Endothelial cell (in vitro differentiated cells): ENCODE measurements at regions not wholly inside any gene's neighbourhood (a gene's known extent, or its start where the extent isn't known, plus 50 kb on each side); places are given as distances from the start of the nearest gene placed in this dataset.

Source experiments
- DNase-seq: peaks from one replicate; pipeline ENCODE4 v3.0.0; 2021; ENCODE audit warnings: low spot score
- H3K27ac Mint-ChIP-seq: one replicate; pipeline ENCODE4 v1.8.0; 2021; ENCODE audit warnings: mixed read lengths, inconsistent platforms; ENCODE audit not compliant: unreplicated experiment
- H3K27me3 Mint-ChIP-seq: one replicate; pipeline ENCODE4 v1.8.0; 2021; ENCODE audit warnings: mild to moderate bottlenecking, moderate library complexity, mixed read lengths, inconsistent platforms; ENCODE audit not compliant: unreplicated experiment
- H3K36me3 Mint-ChIP-seq: one replicate; pipeline ENCODE4 v1.8.0; 2021; ENCODE audit warnings: mild to moderate bottlenecking, low read depth, mixed read lengths, inconsistent platforms; ENCODE audit not compliant: unreplicated experiment
- H3K4me1 Mint-ChIP-seq: one replicate; pipeline ENCODE4 v1.8.0; 2021; ENCODE audit warnings: mild to moderate bottlenecking, mixed read lengths, inconsistent platforms; ENCODE audit not compliant: unreplicated experiment
- H3K4me3 Mint-ChIP-seq: one replicate; pipeline ENCODE4 v1.8.0; 2021; ENCODE audit warnings: mild to moderate bottlenecking, mixed read lengths, inconsistent platforms; ENCODE audit not compliant: unreplicated experiment
- H3K9me3 Mint-ChIP-seq: one replicate; pipeline ENCODE4 v1.8.0; 2021; ENCODE audit warnings: mixed read lengths, inconsistent platforms; ENCODE audit not compliant: unreplicated experiment
- CTCF ChIP-seq: fragments of 200-600 bp; sonication (generic); IDR thresholded peaks from one replicate; pipeline ENCODE4 v1.5.0; 2021; ENCODE audit warnings: antibody characterized with exemption; ENCODE audit not compliant: unreplicated experiment

- H3K27me3 Mint-ChIP-seq, result no peaks in the 10 kb centered on the region
- no peaks in the 10 kb centered on the region for H3K9me3 Mint-ChIP-seq
- no peaks in the 10 kb centered on the region for H3K4me1 Mint-ChIP-seq
- DNase-seq, result no peak
- no peak for TF ChIP-seq CTCF
- H3K27ac Mint-ChIP-seq, result no peak overlapping the region
- no peak overlapping the region for H3K4me3 Mint-ChIP-seq
- no peaks in the 10 kb centered on the region for H3K36me3 Mint-ChIP-seq
Observed at GRCh38 chr2:147660680-147661079, 184.1 kb upstream of the ACVR2A start.

GRCh38 chr2:147659051-147659450, 185.8 kb upstream of the ACVR2A start:
- Mint-ChIP-seq H3K4me3 (no peak overlapping the region), H3K36me3 (no peaks in the 10 kb centered on the region), H3K4me1 (no peaks in the 10 kb centered on the region), H3K9me3 (no peaks in the 10 kb centered on the region), H3K27me3 (no peaks in the 10 kb centered on the region), H3K27ac (no peak overlapping the region)
- TF ChIP-seq CTCF, result no peak
- no peak for DNase-seq

GRCh38 chr2:147657086-147658000, 187.5 kb upstream of the ACVR2A start:
- Mint-ChIP-seq H3K27ac (no peak overlapping the region), H3K9me3 (no peaks in the 10 kb centered on the region), H3K36me3 (no peaks in the 10 kb centered on the region), H3K4me1 (no peaks in the 10 kb centered on the region), H3K27me3 (no peaks in the 10 kb centered on the region), H3K4me3 (no peak overlapping the region)
- no peak for TF ChIP-seq CTCF
- no peak for DNase-seq

- H3K27me3 Mint-ChIP-seq, result no peaks in the 10 kb centered on the region
- no peak for DNase-seq
- H3K9me3 Mint-ChIP-seq, result no peaks in the 10 kb centered on the region
- no peaks in the 10 kb centered on the region for H3K4me1 Mint-ChIP-seq
- TF ChIP-seq CTCF, result no peak
- no peak overlapping the region for H3K27ac Mint-ChIP-seq
- H3K36me3 Mint-ChIP-seq, result no peaks in the 10 kb centered on the region
- H3K4me3 Mint-ChIP-seq, result no peak overlapping the region
Observed at GRCh38 chr2:147649998-147650397, 194.8 kb upstream of the ACVR2A start.

- H3K4me3 Mint-ChIP-seq, result no peak overlapping the region
- H3K4me1 Mint-ChIP-seq, result no peaks in the 10 kb centered on the region
- no peaks in the 10 kb centered on the region for H3K9me3 Mint-ChIP-seq
- DNase-seq, result no peak
- TF ChIP-seq CTCF, result no peak
- H3K27me3 Mint-ChIP-seq, result peaks cover 1% of the 10 kb centered on the region
- no peak overlapping the region for H3K27ac Mint-ChIP-seq
- no peaks in the 10 kb centered on the region for H3K36me3 Mint-ChIP-seq
Observed at GRCh38 chr2:147649286-147649685, 195.5 kb upstream of the ACVR2A start.
